HG02981 (cell line): ENCODE measurements at regions not wholly inside any gene's neighbourhood (a gene's known extent, or its start where the extent isn't known, plus 50 kb on each side); places are given as distances from the start of the nearest gene placed in this dataset.
"Not testable (repeated sequence)": the region's sequence is repeated elsewhere in the genome, so short reads cannot be mapped to it uniquely, and the experiment has no call there.

ENCODE experiments used
- ATAC-seq: cut with Tn5 transposase; IDR thresholded peaks from one replicate; pipeline ENCODE4 v1.9.1; 2021; ENCODE audit warnings: mild to moderate bottlenecking, moderate library complexity; ENCODE audit not compliant: unreplicated experiment

DNA sequence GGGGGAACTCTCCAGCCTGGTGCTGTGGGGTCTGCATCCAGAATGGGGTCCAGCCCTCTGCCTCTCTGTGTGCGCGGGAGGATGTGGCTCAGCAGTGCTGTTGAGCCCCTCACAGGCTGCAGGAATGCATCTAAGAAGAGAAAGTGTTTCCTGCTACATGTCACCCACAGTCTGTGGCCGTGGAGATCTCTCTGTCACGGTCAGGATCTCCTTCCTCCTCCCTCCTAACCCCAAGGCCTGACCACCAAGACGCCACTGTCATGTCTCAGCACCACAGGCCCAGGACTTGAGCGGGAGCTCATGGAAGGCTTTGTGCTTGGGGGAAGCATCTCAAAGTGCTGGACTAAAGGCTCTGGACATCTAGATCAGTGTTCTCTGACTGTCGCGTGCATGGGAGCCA is 90.1 kb downstream of the SREK1 start:
- ATAC-seq = no peak

GRCh38 chr5:66238435-66238834 is 94.3 kb downstream of the SREK1 start:
- no peak for ATAC-seq

- ATAC-seq = no peak
Observed at GRCh38 chr5:66239034-66239433, 94.9 kb downstream of the SREK1 start.

- ATAC-seq = no peak
Observed at GRCh38 chr5:66241136-66241825, 97.2 kb downstream of the SREK1 start.

DNA sequence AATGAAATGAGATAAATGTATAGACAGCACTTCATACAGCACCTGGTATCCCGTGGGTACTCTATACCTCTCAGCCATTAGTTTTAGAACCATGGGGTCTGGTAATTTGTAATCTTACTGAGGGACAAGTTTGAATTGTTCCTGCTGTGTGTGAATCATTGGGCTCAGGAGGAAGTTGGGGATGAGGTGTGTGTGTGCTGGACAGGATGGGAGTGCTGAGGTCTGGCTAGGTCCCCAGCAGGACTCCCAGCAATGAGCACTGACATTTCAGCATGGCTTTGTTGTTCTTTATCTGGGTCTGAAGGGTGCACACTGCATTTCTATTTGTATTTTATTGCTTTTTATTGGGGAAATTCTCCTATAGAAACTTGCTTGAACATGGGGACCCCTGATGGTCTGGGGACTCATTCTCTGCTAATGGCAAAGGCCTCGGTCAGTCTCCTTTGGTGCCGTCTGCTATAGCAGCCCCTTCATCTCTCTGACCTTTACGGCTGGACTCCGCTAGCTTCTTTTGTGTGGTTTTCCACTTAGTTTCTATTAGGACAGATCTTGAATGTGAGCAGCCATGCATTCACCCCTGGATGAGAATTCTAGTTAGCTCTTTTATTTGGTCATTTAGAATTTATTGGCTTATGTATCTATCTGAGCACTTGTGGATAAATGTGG is 98.1 kb downstream of the SREK1 start:
- no peak for ATAC-seq

DNA sequence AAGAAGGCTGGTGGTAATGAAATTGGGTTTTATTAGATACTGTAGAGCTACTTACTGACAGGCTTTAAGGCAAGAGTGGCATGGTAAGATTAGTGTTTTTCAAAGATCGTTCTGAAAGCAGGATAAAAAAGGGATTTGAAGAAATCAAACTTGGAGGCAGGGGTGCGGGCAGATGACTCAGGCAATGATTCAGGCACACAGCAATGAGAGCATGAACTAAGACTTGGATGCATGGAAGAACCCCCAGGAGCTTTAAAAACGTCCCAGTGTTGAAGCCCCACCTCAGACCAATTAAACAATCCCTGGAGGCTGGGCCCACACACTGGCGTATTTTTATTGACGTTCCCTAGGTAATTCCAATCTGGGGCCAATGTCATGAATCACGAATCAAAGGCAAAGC is 102.5 kb downstream of the SREK1 start:
- no peak for ATAC-seq

GRCh38 chr5:66247176-66247960 is 103.3 kb downstream of the SREK1 start:
- no peak for ATAC-seq

DNA sequence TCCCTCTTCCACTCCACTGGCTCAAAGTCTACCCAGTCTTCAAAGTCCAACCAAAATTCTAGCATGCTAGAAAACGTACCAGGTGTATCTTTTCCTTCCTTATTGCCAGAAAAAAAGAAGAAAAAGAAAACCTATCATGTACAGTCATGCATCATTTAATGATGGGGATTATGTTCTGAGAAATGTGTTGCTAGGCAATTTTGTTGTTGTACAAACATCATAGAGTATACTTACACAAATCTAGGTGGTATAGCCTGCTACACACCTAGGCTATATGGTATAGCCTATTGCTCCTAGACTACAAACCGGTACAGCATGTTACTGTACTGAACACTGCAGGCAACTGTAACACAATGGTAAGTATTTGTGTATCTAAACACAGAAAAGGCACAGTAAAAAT is 104.8 kb downstream of the SREK1 start:
- no peak for ATAC-seq

- no peak for ATAC-seq
Observed at GRCh38 chr5:66249920-66250319, 105.8 kb downstream of the SREK1 start.

DNA sequence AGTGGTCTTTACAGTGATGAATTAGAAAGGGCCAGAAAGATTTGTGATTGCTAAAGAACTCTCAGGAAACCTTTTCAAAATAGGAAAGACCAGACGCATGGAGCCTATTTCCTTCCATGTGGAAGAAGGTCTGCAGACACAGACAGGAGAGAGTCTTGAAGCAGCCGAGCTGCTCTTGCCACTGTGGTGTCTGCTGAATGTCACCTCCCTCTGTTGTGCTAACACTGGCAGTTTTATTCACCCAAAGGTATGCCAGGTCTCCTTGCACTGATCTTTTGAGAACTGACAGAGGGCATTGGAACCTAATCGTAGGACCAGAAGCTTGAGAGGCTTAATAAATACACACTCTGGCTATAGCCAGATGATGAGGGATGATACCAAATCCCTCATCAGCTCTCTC is 108.7 kb downstream of the SREK1 start:
- no peak for ATAC-seq

DNA sequence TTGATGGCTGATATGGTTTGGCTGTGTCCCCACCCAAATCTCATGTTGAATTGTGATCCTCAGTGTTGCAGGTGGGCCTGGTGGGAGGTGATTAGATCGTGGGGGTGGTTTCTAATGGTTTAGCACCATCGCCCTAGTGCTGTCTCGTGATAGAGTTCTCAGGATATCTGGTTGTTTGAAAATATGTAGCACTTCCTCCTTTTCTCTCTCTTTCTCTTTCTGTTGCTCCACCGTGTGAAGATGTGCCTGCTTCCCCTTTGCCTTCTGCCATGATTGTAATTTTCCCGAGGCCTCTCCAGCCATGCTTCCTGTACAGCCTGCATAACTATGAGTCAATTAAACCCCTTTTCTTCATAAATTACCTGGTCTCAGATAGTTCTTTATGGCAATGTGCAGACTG is 111.6 kb downstream of the SREK1 start:
- ATAC-seq = no peak

- ATAC-seq = no peak
Observed at GRCh38 chr5:66273121-66273520, 129.0 kb downstream of the SREK1 start.

DNA sequence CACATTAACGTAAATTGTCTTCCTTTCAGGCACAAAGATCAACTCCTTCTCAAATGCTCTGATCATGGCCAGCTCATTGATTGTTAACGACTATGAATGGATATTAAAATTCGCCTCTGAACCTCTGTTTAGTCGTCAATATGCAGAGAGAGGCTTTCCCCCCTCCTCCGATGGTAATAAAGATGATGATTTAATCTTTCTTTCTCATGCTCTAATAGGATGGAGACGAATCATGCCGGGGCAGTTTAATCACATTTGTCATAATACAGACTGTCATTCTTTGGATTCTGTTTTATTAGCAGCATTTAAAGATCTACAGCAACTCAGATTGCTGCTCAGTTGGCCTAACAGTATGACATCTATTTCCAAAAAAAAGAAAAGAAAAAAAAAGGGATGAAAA is 132.9 kb downstream of the SREK1 start:
- no peak for ATAC-seq

GRCh38 chr5:66277981-66278380 is 133.9 kb downstream of the SREK1 start:
- ATAC-seq = no peak

DNA sequence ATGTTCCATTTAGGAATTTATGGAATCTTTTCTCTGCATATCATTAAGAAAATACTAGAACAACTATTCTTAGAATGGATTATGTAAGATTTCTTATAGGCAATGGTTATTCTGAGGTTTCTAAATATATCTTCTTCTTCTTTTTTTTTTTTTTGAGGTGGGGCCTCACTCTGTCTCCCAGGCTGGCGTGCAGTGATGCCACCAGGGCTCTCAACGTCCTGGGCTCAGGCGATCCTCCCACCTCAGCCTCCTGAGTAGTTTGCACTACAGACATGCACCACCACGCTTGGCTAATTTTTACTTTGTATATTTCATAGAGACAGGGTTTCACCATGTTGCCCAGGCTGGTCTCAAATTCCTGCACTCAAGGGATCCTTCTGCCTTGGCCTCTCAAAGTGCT is 137.2 kb downstream of the SREK1 start:
- ATAC-seq = no peak

GRCh38 chr5:66284588-66285342 is 140.7 kb downstream of the SREK1 start:
- no peak for ATAC-seq

GRCh38 chr5:66285343-66285922 is 141.3 kb downstream of the SREK1 start:
- ATAC-seq = no peak

- ATAC-seq = no peak
Observed at GRCh38 chr5:66291771-66292170, 147.7 kb downstream of the SREK1 start.

GRCh38 chr5:66293851-66294250 is 149.8 kb downstream of the SREK1 start:
- not testable (repeated sequence) for ATAC-seq

DNA sequence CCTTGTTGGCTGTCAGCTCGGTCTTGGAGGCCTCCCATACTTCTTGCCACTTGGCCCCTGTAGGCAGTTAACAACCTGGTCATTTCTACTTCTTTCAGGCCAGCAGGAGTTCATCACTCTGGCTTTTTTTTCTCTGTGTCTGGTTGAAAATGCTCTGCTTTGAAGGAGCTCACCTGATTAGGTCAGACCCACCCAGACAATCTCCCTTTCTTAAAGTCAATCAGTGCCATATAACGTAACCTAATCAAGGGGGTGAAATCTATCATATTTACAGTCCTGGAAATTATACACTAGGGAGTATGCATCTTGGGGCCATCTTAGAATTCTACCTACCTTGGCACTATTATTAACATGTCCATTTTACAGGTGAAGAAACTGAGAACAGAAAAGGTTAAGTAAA is 155.4 kb downstream of the SREK1 start:
- ATAC-seq = no peak

DNA sequence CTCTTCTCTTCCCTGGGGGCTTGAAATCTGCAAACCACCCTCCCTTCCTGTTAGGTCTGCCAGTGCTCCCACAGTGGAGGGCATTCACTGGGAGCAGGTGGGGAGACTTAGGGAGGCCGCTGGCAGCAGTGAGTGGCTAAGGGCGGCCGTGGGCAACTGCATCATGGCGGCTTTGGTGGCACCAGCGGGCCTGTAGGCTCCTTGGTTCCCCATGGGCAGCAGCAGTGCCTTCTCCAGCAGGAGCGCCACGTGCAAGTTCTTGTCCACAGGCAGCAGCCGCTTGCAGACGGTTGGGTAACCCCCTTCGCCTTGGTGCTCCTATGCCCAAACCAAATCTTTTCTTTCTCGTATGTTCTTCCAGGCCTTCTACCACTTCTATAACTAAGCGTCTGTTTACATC is 158.2 kb downstream of the SREK1 start:
- no peak for ATAC-seq
